CD1c-positive myeloid dendritic cell (primary cell): ENCODE measurements at regions not wholly inside any gene's neighbourhood (a gene's known extent, or its start where the extent isn't known, plus 50 kb on each side); places are given as distances from the start of the nearest gene placed in this dataset.

Source experiments
- DNase-seq: peaks from one replicate; pipeline ENCODE4 v3.0.0-alpha.2; 2016; ENCODE audit errors: extremely low spot score

DNA sequence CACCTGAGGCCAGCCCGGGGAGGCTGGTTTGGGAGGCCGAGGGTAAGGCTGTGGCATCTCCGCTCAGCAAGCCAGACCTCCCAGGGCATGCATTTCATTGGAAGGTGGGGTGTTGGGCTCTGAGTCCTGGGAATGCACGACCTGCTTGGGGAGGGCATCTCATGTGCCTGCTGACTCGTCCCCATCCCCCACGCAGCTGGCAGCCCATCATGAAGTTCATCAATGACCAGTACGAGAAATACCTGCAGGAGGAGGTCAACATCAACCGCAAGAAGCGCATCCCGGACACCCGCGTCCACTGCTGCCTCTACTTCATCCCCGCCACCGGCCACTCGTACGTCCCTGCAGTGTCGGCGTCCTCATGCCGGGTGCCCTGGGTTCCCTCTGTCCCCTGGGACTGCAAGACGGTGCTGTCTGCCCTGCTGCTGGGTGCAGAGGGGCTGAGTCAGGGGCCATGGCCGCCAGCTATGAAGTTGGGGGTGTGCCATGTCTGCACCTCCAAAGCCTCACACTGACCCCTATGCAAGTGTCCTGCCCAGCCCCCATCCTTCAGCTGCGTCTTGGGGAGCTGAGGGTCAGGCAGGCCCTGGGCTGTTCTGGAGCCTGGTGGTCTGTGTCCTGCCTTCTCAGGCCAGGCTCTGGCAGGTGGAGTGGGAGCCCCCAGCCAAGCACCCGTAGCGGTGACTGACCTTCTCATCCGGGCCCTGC, 347.9 kb downstream of the SEC14L1 start:
- no peak for DNase-seq

- no peak for DNase-seq
These were observed 348.6 kb downstream of the SEC14L1 start for GRCh38 chr17:77489239-77489892.

DNA sequence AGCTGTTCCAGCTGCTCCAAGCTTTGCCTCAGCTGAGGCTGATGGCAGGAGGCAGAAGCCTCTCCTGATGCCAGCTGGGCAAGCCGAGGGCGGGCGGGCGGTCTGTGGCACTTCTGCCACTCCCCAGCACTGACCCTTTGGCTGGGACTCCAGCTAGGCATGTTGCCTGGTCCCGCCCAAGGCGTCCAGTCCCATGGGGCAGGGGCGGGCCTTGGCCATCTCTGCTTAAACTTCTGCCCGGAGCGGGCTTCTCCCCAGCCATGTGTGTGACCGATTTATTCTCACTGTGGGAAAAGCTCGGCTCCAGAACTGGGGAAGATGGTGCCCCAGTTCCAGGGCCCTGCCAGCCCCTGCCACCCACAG, 349.1 kb downstream of the SEC14L1 start:
- DNase-seq: no peak

- no peak for DNase-seq
These were observed 349.8 kb downstream of the SEC14L1 start for GRCh38 chr17:77490361-77491183.

- DNase-seq: no peak
These were observed 351.2 kb downstream of the SEC14L1 start for GRCh38 chr17:77491921-77492445.

GRCh38 chr17:77492446-77493237, 351.9 kb downstream of the SEC14L1 start:
- DNase-seq: no peak

- peak; percentile 60 for DNase-seq
These were observed 352.6 kb downstream of the SEC14L1 start for GRCh38 chr17:77493238-77493820.

DNA sequence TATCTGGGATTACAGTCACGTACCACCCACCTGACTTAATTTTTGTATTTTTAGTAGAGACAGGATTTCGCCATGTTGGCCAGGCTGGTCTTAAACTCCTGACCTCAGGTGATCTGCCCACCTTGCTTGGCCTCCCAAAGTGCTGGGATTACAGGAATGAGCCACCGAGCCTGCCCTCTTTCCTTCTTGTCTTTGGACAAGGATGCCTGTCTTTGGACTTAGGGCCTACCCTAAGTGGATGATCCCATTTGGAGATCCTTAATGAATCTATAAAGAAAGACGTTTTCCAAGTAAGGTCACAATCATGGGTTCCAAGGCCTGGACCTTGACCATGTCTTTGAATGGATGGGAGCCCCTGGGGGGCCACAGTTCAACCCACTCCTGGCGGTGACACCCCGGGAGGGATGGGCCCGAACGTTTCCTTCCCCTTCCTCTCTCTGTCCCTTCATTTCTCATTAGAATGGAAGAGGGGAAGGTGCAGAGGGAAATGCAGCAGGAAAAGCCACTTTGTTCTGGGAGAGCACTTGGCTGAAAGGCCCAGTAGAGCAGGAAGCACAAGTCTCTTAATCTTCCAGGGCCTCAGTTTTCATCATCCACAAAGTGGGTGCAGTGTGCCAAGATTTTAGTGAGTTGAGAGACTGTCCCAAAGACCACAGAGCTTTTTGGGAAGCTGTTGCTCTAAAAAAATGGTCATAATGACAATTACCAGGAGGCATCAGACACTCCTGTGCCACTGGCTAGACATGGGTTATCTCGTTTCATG, 353.3 kb downstream of the SEC14L1 start:
- no peak for DNase-seq

- DNase-seq: peak; percentile 80
These were observed 354.1 kb downstream of the SEC14L1 start for GRCh38 chr17:77494664-77495435.

DNA sequence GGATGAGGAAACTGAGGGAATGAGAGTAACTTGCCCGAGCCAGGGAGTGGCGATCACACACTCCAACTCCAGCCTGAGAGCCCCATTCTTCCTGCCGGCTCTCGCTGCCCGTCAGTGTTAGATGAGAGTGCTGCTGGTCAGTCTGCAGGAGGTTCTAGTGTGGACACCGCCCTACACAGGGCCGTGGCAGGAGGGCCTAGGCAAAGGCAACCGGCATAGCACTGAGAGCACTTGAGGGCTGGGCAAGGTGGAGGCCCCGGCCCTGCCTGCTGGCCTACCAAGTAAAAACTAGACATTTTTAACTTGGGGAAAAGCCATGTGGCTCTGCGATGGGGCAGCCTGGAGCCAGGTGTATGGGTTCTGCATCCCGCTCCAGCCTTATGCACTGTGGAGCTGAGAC, 354.8 kb downstream of the SEC14L1 start:
- no peak for DNase-seq

DNA sequence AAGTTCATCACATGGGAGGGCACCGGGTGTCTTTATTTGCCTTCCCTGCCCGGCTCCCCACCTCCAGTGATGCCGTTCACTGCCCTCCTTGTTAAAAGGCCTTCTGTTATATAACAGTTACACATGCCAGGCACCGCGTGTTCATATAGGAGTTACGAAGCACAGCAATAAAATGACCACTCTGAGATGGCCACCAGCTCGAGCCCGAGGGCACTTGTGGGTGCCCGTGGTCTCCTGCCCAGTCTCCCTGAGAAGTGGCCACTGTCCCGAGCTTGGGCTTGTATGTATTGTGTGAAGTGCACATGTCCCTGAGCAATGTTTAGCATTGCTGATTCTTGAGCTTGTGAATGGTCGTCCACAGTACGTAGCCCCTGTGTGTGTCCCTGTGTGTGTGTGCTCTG, 355.6 kb downstream of the SEC14L1 start:
- DNase-seq: no peak

GRCh38 chr17:77496831-77497577, 356.2 kb downstream of the SEC14L1 start:
- DNase-seq: no peak

DNA sequence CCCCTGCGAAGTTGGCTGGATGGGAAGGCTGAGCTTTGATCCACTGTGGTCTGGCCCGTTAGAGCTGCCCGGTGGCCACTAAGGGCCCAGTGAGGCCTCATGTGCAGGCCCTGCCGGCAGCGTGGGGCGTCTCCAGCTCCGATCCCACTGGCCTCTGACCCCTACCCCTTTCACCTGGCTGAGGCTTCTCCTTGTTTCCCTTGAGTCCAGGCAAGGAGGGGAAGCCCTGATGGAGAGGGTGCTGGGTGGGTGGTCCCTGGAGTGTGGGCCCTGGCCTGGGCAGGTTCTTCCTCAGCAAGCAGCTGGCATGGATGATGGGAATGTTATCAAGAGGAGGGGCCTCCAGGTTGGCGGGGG, 356.8 kb downstream of the SEC14L1 start:
- DNase-seq: no peak

GRCh38 chr17:77498091-77498741, 357.4 kb downstream of the SEC14L1 start:
- no peak for DNase-seq

GRCh38 chr17:77498791-77499698, 358.3 kb downstream of the SEC14L1 start:
- DNase-seq: no peak

DNA sequence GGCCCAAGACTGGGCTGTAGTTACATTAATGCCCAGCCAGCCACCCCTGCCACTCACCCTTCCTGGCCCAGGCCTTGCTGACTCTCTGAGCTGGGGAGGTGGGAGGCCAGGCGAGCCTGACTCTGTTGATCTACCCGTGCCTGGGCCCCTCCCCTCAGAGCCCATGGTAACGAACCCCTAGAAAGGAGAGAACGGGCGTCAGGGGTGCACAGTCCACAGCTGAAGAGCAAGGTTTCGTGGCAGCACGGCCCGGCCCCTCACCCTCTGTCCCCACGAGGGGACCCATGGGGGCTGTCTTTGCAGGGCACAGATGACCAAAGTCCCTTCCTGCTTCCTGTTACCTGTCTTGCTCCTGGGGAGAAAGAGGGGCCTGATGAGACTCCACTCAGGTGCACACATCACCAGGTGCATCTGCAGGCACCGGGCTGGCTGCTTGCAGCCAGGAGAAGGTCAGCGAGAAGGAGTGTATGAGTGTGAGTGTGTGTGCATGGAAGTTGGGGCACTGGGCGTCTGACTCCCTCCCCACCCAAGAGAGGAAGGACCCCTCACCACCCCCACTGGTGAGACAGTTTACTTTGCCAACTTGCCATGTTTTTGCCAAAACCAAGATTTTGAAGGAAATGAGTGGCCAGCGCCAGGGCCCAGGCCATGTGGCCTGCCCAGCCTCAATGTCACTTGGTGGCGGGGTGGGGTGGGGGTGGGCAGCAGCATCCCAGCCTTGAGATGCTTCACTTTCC, 359.1 kb downstream of the SEC14L1 start:
- no peak for DNase-seq

DNA sequence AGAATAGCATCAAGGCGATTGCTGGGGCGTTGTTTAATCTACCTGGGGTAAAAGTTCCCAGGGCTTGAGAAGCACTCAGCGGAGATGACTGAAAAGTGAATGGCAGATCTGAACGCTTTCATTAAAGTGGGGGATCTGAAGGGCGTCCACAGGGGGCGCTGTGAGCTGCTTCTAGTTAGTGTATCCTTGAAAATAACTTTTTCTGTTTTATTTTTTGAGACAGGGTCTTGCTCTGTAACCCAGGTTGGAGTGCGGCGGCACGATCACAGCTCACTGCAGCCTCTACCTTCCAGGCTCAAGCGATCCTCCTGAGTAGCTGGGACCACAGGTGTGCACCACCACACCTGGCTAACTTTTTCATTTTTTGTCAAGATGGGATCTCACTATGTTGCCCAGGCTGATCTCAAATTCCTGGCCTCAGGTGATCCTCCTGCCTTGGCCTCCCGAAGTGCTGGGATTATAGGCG, 360.4 kb downstream of the SEC14L1 start:
- DNase-seq: peak; percentile 45
